Panc1 (cell line): ENCODE measurements at regions not wholly inside any gene's neighbourhood (a gene's known extent, or its start where the extent isn't known, plus 50 kb on each side); places are given as distances from the start of the nearest gene placed in this dataset.

Source experiments
- CTCF ChIP-seq: fragments of 450-650 bp; IDR thresholded peaks from 2 replicates; pipeline ENCODE4 v1.5.1; 2017; ENCODE audit warnings: mild to moderate bottlenecking
- POLR2AphosphoS5 ChIP-seq: IDR thresholded peaks from 2 replicates; pipeline ENCODE4 v1.6.1; 2012; ENCODE audit warnings: mild to moderate bottlenecking, low read depth, low read length, moderate library complexity
- REST ChIP-seq, 2 experiments: IDR thresholded peaks; 2 replicates each; pipeline ENCODE4 v1.6.1; 2011 to 2012; ENCODE audit warnings: low read depth in 2 of 2, control low read depth in 1 of 2, low read length in 1 of 2, mild to moderate bottlenecking in 1 of 2, moderate library complexity in 1 of 2; ENCODE audit not compliant: insufficient read depth in 1 of 2
- SIN3A ChIP-seq: IDR thresholded peaks from 2 replicates; pipeline ENCODE4 v1.6.1; 2012; ENCODE audit warnings: low read depth, mild to moderate bottlenecking, low read length, moderate library complexity, borderline replicate concordance; ENCODE audit not compliant: insufficient read depth
- TCF7L2 ChIP-seq: IDR thresholded peaks from 2 replicates; pipeline ENCODE4 v1.6.1; 2011; ENCODE audit warnings: mild to moderate bottlenecking, low read depth, low read length, inconsistent platforms

GRCh38 chr16:50932348-50932935 is 190.6 kb downstream of the CYLD start:
- TF ChIP-seq CTCF (no peak), REST (IDR thresholded peaks at IDR 0.05; ENCODE audit: insufficient read depth in 1 of 2, low read depth in 2 of 2, low read length in 1 of 2) (no peak), POLR2AphosphoS5 (no peak), TCF7L2 (no peak), SIN3A (no peak)
